Frontal cortex (tissue), 3 donors: ENCODE measurements at regions not wholly inside any gene's neighbourhood (a gene's known extent, or its start where the extent isn't known, plus 50 kb on each side); places are given as distances from the start of the nearest gene placed in this dataset.

ENCODE experiments used
- DNase-seq, 2 donors: peaks; one replicate each; pipeline ENCODE4 v3.0.0; 2012; ENCODE audit warnings: low spot score in 2 of 2
- FAIRE-seq: peaks from 2 replicates; lab custom pipeline; 2012; peaks lifted over from hg19 to GRCh38; lab: Jason Lieb, UNC
- donor health status: control.
- donor health status: control.
- donor health status: control.

DNA sequence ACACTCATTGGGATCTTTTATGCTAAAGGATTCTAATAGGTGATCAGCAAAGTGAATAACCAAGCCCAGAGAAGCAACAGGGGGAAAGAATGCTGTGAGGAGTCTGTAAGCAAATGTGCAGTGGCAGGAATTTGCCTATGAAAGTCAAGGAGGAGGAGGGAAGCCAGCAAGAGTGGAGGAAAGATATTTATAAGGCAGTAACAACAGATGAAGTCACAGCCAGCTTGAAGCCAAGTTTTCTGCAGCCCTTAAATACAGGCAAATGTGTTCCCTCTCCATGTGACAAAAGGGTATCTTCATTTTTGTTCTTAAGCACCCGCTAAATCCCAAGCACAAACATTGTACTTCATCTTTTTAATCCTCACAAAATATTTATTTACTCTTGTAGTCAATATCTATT is 275.0 kb upstream of the CLNK start:
- DNase-seq = no peak

DNA sequence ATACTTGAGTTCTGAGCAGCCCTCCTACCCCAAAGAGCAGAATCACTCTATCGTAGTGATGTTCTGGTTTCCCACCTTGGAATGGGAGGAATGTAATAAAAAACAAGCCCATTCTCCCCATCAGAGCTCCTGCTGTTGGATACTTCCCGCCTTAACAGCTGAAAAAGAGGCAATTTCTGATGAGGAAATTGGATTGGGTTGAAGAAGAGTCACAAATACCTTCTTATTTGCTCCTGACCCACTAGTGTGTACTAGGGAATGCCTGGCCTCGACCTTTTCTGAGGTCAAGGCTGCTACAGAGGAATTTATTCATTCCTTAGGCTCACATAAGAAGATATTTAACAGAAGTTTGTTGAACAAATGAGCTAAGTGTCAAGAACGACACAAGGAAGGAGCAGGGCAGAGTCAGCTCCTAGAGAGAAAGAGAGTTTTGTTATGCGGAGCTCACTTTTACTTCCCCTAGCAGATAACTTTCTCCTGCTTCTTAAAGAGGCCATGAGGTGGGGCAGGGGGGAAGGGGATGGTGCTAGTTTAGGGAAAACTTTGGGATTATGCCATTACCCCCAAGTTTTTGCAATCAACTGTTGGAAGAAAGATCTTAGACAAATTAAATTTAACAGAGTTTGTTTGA is 273.8 kb upstream of the CLNK start:
- no peak for FAIRE-seq
- no peak for DNase-seq

More for the DNA sequence above, 275.0 kb upstream of the CLNK start:
- no peak for FAIRE-seq

DNA sequence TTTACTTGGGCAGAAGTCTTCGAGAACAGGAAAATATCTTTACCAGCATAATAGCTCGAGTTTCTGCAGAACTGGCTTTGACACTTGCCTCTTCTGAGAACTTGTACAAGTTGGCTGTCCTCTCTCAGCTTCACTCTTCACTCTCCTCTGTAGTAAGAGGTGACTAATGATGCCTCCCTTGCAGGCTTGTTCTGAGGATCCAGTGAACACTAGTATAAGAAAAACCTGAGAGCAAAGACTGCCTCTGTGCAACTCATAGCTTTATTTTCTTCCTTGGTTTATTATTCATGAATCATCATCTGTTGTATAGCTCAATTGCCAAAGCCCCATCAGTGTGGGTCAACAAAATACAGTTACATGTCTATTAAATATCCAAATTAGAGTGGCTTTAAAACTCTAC is 266.7 kb upstream of the CLNK start:
- FAIRE-seq (no peak), DNase-seq (no peak)

DNA sequence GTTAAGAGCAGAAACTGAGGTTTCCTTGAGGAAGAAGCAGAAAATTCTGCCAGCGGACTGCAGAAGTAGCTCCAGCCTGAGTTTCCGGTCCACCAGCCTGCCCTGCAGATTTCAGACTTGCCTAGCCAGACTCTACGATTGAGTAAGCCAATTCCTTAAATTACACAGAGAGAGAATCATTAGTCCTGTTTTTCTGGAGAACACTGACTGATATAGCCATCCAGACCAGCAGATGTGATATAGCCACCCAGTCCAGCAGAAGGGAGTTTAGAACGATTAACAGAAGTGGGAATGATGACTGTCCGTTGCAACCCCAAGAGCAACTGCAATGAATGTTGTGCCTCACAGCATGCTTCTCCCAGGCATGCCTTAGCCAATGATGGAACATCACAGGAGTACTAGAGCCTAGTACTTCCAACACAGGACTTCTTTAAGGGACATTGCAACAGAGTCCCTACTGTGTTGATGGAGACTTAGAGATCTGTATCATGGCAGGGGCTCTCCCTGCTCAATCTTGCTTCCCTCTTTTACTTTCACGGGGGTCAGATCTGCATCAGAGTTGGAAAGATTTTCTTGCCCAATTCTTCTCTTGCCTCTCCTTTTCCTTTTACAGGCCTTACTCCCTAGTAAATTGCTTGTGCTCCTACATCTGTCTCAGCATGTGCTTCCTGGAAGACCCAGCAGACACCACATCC is 264.6 kb upstream of the CLNK start:
- FAIRE-seq (no peak), DNase-seq (no peak)

DNA sequence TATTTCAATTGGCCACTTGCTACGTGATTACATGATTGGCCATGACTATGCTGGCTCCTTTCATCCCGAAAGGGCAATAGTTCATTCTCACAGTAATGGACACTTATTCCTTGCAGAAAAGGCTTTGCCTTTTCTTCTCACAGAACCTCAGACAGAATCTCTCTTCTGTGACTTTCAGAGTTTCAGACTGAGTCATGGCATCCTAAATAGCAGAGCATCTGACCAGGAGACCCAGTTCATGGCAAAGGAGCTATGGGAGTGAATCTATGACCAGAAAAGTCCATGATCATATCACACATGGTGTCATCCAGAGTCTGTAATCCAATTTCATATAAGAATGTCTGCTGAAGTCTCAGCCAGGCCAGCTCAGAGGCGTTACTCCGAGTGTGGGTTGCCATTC is 263.3 kb upstream of the CLNK start:
- FAIRE-seq = no peak
- no peak for DNase-seq

DNA sequence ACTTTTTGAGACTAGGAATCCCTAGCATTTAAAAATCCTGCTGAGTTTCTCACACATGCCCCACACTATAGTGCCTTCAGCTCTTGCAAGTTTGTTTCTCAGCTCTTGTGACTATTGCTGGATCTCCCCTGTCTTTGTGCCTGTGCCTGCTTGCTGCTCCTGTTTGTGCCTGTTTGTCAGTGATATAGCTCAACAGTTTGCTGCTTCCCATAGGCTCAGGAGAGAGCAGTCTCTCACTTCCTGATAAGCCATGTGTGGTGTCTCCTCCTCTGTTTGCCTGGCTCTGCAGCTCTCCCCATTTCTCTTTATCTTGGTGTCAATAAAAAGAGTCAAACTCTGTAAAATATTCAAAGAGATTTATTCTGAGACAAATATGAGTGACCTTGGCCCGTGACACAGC is 259.8 kb upstream of the CLNK start:
- DNase-seq = no peak
- FAIRE-seq = no peak

DNA sequence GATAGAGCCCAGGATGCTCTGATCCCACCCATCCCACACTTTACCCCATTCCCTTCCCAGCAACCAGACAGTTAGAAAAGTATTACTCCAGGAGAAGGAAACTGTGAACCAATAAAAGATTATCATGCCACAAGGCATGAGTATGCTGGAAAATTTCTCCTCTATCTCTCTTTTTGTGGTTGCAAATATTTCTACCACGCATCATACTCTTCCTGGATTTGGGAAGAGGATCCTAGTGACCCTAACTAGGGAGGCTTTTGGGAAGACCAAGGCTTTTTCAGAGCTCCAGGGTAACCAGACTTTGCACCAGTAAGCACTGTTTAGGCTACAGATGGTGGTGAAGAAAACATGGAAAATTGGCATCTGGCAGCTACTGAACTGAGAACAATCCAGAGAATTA is 257.6 kb upstream of the CLNK start:
- FAIRE-seq (no peak), DNase-seq (no peak)

DNA sequence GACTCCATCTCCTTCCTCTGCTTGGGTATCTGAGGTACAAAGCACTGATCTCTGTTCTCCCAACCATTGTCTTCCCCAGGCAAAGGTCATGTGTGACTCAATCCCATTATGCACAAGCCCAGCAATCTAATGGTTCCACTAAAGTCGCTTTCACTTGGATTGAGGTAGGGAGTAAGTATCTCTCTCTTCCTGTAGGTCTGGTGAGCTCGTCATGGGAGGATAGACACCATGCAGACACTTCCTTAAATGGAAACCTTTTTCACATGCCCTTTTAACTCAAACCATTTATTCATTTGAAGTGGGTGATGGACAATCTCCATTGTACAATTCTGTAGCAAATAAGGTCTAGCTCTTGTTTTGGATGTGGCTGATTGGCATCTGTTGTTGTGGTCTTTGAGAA is 245.2 kb upstream of the CLNK start:
- DNase-seq = no peak
- FAIRE-seq = no peak

DNA sequence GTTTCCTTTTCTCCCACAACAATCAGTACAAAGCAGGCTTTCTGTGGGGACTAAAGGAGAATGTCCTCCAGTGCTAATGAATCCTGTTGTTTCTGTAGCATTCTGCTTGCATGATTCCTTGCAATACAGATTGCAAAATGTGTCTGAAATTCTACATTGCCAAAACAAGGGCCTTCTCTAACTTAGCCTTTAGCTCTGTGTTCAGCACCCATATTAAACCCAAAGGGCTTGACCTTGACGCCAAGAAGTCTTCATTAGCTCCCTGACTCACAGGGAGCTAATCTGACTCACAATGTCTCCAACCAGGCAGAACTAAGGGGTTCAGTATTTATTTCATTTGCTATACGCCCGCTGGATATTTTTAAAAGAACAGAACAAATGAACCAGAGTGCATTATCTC is 241.4 kb upstream of the CLNK start:
- FAIRE-seq (no peak), DNase-seq (no peak)

DNA sequence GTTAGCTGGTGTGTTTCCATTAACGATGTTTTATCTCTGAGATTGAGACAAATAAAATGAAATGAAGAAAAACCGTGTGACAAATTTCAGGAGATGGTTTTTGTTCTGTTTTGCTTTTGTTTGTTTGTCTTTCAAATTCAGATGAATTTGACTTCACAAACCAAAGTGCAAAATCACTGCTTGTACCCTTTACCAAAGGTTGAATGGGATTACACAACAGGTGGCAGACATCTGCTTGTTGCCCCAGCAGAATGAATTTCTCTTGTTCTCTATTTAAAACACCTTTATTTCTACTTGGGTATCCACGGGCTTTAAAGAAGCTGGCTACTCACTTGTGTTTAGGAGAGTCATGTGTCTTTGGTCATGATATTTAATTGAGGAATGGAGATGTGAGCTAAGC is 239.7 kb upstream of the CLNK start:
- no peak for DNase-seq
- FAIRE-seq = no peak

DNA sequence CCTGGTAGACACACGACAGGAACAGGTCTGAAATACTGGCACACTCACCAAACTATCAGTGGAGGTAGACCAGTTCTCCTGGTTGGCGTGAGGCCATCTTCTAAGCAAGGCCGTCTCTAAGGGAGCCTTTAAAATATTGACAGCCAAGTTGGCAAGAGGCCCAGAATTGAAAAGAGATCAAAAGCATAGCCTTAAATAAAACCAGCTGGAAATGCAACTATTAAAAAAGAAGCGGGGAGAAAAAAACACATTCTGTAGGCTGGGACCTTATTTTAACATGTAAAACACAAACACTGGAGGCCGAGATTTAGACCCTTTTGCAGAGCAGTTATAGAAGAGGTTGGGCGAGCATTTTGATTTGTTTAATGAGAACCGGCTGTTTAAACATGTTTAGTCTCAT is 233.0 kb upstream of the CLNK start:
- FAIRE-seq (no peak), DNase-seq (no peak)

DNA sequence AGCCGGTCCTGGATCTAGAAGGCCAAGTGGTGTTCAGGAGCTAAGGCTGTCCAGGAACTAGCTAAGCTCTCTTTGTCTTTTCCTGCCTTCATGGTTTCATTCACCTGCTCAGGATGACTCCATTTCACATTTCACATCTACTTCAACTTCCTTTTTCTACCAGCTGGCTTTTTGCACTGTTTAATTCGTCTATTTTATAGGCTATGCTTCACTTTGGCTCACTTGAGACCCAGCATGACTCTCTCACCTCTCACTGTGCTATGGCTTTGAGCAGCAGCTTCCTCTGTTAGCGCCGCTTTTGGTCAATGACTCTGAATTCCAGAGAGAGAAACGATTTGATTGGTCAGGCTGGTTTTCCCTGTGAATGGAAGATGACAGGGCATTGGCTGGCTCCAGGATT is 213.5 kb upstream of the CLNK start:
- DNase-seq (no peak), FAIRE-seq (no peak)

DNA sequence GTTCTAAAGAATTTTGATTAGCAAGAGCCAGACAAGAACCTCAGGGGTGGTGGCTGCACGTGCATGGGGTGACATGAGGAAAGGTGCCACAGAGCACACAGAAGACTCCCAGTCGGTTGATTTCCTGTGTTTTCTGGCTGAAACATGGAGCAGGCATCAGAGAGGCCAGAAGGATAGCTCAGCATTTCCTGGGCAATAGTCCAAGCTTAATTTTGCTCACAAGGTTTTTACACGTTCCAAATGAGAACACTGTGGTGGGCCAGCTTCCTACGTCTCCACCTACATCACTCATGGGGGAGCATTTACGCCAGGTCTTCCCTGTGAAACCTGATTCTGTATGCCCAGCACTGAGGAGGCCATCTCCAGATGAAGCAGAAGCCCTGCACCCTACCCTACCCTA is 212.5 kb upstream of the CLNK start:
- FAIRE-seq (no peak), DNase-seq (no peak)

DNA sequence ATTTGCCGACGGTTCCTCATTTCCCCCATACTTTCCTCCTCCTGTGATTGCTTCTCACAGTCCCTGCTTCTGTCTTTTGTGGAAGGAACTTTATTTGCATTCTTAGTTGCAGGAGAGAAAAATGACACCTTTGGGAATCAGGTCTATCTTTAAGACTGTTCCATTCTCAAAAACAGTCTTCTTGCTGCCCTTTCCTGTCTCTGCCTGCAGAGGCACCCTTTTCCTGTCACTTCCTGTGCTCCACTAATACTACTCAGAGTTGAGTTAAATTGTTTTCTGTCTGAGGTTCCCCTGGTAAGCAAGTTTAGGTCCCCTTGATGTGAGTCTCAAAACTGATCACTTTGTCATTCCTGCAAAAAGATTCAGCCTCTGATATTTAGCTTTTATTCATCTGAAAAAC is 208.8 kb upstream of the CLNK start:
- DNase-seq = peak in 1 of 2 donors; percentile 2
- FAIRE-seq = no peak

DNA sequence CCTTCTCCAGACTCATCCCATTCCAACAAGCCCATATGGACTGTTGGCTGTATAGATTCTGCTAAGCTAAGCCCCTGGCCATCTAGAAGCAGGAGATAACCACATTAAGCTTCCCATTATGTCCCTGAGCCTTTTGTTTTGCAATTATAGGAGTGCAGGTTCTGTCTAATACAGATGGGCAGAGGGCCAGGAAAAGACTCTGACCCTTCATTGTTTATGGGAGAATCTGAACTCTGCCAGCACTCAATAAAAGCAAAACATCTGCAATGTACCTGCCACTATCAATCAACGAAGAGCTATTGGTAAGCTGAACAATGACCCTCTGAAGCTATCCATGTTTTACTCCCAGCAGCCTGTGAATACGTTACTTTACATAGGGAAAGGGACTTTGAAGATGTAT is 207.3 kb upstream of the CLNK start:
- FAIRE-seq = no peak

DNA sequence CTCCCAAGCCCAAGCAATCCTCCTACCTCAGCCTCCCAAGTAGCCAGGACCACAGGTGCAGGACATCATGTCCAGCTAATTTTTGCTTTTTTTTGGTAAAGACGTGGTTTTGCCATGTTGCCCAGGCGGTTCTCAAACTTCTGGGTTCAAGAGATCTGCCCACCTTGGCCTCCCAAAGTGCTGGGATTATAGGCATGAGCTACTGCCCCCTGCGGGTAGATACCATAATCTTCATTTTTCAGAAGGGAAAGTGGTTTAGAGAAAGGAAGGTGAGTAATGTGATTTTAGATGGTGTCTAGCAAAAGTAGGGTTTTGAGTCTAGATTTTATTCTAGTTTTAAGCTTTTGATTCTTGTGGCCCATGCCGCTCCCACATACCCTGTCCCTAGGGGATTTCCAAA is 205.3 kb upstream of the CLNK start:
- DNase-seq = no peak
- no peak for FAIRE-seq

More for the DNA sequence above, 207.3 kb upstream of the CLNK start:
- no peak for DNase-seq

DNA sequence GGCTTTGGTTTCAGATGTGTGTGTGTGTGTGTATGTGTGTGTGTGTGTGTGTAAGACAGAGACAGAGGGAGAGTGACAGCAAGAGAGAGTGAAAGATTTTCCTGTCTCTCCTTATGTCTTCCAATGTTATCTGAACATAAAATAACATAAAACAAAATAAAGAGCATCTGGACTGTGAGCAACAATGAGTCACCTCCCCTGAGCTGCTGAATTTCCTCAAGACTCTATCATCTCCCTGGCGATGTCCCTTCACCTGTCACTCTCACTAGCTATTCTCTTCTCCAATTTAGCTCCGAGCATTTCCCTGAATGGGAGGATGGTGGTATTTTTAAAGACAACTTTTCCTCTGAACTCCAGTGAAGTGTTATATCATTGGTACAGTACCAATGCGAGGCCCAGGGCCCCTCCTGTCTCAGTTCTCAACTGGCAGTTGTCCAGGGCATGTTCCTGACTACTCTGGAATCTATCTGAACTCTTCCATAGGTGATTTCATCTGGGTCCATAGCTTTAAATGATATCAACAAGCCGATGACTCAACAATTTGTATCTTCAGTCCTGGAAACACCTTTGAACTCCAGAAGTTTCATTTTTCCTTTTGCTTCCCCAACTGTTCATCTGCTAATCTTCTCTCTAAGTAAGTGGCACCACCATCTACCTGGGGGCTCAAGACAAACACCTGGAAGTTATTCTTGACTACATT is 195.0 kb upstream of the CLNK start:
- no peak for FAIRE-seq
- no peak for DNase-seq

DNA sequence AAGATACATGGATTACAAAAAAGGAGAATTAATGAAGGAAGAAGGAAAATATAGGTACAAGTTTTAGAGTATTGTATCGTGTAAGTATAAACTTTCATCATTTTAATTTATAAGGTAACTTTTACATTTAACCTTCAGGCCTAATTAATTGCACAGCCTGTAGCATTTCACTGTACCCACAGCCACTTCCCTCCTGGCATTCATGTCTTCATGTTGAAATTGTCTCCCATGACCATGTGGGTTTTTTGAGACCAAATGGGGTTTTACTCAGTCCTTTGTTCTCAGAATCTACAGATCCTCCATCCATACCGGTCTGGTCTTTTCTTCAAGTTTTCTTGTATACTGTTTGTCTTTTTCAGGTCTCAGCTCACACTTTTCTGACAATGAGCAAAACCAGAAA is 194.3 kb upstream of the CLNK start:
- DNase-seq (no peak), FAIRE-seq (no peak)

DNA sequence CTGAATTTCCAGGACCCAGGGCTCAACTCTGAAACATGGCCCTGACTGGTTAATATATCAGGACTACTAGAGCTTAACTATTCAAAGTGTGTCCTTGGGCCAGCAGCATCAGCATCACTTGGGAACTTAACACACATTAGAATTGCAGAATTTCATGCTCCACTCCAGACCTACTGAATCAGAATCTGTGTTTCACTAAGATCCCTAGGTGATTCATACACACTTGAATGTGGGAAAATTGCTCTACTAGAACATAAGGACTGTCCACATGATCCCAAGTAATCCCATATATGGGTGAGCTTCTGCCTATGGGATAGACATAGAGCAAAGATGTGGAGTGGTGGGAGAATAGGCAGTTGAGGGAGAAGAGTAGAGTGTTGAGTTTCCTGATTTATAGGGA is 192.5 kb upstream of the CLNK start:
- FAIRE-seq (no peak), DNase-seq (no peak)

DNA sequence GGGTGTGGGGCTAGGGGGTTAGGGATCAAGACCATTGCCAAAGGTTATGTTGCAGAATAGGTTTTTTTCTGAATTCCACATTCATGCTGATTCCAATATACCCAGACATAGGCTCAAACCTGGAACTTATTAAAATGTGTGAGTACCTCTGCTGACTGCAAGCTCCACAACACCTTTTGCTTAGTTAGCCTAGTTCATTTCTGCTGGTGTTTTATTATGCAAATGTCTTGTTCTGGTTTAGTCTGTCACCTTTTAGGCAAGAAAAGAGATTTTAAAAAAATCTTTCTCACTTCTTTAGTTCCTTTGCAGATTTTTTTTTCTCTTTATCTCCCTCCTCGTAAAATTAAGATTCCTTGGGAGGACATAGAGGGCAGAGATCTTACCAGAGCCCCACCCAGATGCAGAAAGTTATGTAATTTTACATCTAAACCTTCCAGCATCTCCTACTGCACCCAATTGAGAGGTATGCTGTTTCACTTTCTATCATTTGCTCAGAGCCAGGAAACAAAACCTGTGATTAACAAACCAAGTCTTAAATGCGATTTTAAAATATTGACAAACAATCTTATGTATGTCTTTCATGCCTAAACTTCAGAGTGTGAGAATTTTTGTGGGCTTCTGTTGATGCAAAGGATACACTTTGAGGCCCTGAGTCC is 190.7 kb upstream of the CLNK start:
- FAIRE-seq = no peak
- DNase-seq = no peak

DNA sequence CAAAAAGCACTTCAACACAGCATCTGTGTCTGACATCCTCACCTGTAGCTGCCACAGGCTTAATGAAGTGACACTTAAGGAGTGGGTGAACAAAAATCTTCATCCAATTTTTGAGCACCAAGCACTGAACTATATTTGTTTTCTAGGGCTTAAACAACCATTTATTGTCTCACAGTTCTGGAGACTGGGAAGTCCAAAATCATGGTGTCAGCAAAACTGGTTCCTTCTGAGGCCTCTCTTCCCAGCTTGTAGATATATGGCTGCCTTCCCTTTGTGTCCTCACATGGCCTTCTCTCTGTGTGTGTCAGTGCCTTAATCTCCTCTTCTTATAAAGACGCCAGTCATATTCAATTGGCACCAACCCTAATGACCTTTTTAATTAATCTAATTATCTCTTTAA is 189.2 kb upstream of the CLNK start:
- FAIRE-seq (no peak), DNase-seq (no peak)
